MM.1S (cell line): ENCODE measurements at regions not wholly inside any gene's neighbourhood (a gene's known extent, or its start where the extent isn't known, plus 50 kb on each side); places are given as distances from the start of the nearest gene placed in this dataset.

ENCODE experiments used
- EZH2 ChIP-seq: fragments of 300-600 bp; sonication (generic); optimal IDR thresholded peaks from 2 replicates; pipeline ENCODE3; 2017; ENCODE audit warnings: low read depth, mild to moderate bottlenecking, antibody characterized with exemption, low read length, mixed read lengths
- TF ChIP-seq, protein P1 (sequence below): fragments of 300-600 bp; sonication (generic); IDR thresholded peaks from 2 replicates; pipeline ENCODE4 v1.5.1; 2016; ENCODE audit warnings: antibody characterized with exemption, low read length, mixed read lengths

- no peak for TF ChIP-seq EZH2
- TF ChIP-seq, protein P1, sequence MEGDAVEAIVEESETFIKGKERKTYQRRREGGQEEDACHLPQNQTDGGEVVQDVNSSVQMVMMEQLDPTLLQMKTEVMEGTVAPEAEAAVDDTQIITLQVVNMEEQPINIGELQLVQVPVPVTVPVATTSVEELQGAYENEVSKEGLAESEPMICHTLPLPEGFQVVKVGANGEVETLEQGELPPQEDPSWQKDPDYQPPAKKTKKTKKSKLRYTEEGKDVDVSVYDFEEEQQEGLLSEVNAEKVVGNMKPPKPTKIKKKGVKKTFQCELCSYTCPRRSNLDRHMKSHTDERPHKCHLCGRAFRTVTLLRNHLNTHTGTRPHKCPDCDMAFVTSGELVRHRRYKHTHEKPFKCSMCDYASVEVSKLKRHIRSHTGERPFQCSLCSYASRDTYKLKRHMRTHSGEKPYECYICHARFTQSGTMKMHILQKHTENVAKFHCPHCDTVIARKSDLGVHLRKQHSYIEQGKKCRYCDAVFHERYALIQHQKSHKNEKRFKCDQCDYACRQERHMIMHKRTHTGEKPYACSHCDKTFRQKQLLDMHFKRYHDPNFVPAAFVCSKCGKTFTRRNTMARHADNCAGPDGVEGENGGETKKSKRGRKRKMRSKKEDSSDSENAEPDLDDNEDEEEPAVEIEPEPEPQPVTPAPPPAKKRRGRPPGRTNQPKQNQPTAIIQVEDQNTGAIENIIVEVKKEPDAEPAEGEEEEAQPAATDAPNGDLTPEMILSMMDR = no peak
These were observed 1405.5 kb downstream of the SLITRK5 start for GRCh38 chr13:89076622-89077021.
